ENCODE measurements at regions not wholly inside any gene's neighbourhood (a gene's known extent, or its start where the extent isn't known, plus 50 kb on each side); places are given as distances from the start of the nearest gene placed in this dataset.

- TF ChIP-seq, protein P1, sequence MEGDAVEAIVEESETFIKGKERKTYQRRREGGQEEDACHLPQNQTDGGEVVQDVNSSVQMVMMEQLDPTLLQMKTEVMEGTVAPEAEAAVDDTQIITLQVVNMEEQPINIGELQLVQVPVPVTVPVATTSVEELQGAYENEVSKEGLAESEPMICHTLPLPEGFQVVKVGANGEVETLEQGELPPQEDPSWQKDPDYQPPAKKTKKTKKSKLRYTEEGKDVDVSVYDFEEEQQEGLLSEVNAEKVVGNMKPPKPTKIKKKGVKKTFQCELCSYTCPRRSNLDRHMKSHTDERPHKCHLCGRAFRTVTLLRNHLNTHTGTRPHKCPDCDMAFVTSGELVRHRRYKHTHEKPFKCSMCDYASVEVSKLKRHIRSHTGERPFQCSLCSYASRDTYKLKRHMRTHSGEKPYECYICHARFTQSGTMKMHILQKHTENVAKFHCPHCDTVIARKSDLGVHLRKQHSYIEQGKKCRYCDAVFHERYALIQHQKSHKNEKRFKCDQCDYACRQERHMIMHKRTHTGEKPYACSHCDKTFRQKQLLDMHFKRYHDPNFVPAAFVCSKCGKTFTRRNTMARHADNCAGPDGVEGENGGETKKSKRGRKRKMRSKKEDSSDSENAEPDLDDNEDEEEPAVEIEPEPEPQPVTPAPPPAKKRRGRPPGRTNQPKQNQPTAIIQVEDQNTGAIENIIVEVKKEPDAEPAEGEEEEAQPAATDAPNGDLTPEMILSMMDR (IDR thresholded peaks at IDR 0.05), result no peak
- TF ChIP-seq POLR2A (IDR thresholded peaks at IDR 0.05), result no peak
- no peak overlapping the region for H3K4me3 ChIP-seq (ENCODE audit: low read depth, poor library complexity, severe bottlenecking)
- DNase-seq (ENCODE audit: low spot score in 2 of 2), result no peak
- 75 to 86% methylated on average over 4 of the region's 4 CpGs for WGBS, 2 donors
- intact Hi-C loops (cut with DNase I; ENCODE audit: low total_unique reads), result no loop called here
These were observed 1573.5 kb upstream of the TENM3 start for GRCh38 chr4:180669680-180670079.

GRCh38 chr4:180674619-180675358 lies 1568.4 kb upstream of the TENM3 start:
- no peak overlapping the region for H3K4me3 ChIP-seq (ENCODE audit: low read depth, poor library complexity, severe bottlenecking)
- no peak for DNase-seq (ENCODE audit: low spot score in 2 of 2)
- intact Hi-C loops (cut with DNase I; ENCODE audit: low total_unique reads), result no loop called here
- 51 to 53% methylated on average over 4 of the region's 4 CpGs for WGBS, 2 donors
- no peak for TF ChIP-seq POLR2A (IDR thresholded peaks at IDR 0.05)
- TF ChIP-seq, protein P1 (IDR thresholded peaks at IDR 0.05), result no peak

GRCh38 chr4:180675359-180675650 lies 1567.9 kb upstream of the TENM3 start:
- H3K4me3 ChIP-seq (ENCODE audit: low read depth, poor library complexity, severe bottlenecking), result no peak overlapping the region
- DNase-seq (ENCODE audit: low spot score in 2 of 2), result no peak
- intact Hi-C loops (cut with DNase I; ENCODE audit: low total_unique reads), result no loop called here
- 26 to 32% methylated on average over 1 of the region's 1 CpG for WGBS, 2 donors
- TF ChIP-seq, protein P1 (IDR thresholded peaks at IDR 0.05), result no peak
- TF ChIP-seq POLR2A (IDR thresholded peaks at IDR 0.05), result no peak

GRCh38 chr4:180680305-180680704 lies 1562.9 kb upstream of the TENM3 start:
- no peak for DNase-seq (ENCODE audit: low spot score in 2 of 2)
- WGBS, 2 donors, result 47 to 65% methylated on average over 2 of the region's 2 CpGs
- H3K4me3 ChIP-seq (ENCODE audit: low read depth, poor library complexity, severe bottlenecking), result no peak overlapping the region
- intact Hi-C loops (cut with DNase I; ENCODE audit: low total_unique reads), result no loop called here
- TF ChIP-seq, protein P1 (IDR thresholded peaks at IDR 0.05), result no peak
- no peak for TF ChIP-seq POLR2A (IDR thresholded peaks at IDR 0.05)

DNA sequence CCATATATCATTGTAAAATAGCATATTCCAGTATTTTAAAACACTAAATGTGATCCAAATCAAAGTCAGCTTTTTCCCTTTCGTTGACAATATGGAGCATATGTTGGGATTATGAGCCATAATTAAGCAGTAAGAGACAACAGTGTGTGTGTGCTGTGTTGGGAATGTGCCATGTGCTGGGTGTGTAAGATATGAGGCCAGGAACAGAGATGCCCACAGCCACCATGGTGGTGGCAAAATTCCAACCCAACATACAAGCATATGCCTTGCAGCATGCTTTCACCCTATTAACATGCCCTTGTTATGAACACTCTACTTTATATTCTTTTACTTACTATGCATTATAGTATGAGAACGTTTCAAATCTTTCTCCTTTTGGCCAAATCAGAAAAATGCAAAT lies 1560.4 kb upstream of the TENM3 start:
- WGBS, 2 donors, result 9 to 14% methylated on average over 2 of the region's 2 CpGs
- DNase-seq (ENCODE audit: low spot score in 2 of 2), result no peak
- no peak overlapping the region for H3K4me3 ChIP-seq (ENCODE audit: low read depth, poor library complexity, severe bottlenecking)
- intact Hi-C loops (cut with DNase I; ENCODE audit: low total_unique reads), result no loop called here
- no peak for TF ChIP-seq POLR2A (IDR thresholded peaks at IDR 0.05)
- TF ChIP-seq, protein P1 (IDR thresholded peaks at IDR 0.05), result no peak

- no peak for DNase-seq (ENCODE audit: low spot score in 2 of 2)
- TF ChIP-seq, protein P1 (IDR thresholded peaks at IDR 0.05), result no peak
- TF ChIP-seq POLR2A (IDR thresholded peaks at IDR 0.05), result no peak
- no peak overlapping the region for H3K4me3 ChIP-seq (ENCODE audit: low read depth, poor library complexity, severe bottlenecking)
- 80 to 86% methylated on average over 5 of the region's 5 CpGs for WGBS, 2 donors
- intact Hi-C loops (cut with DNase I; ENCODE audit: low total_unique reads), result no loop called here
These were observed 1560.0 kb upstream of the TENM3 start for GRCh38 chr4:180683186-180683585.
